ENCODE measurements at regions not wholly inside any gene's neighbourhood (a gene's known extent, or its start where the extent isn't known, plus 50 kb on each side); places are given as distances from the start of the nearest gene placed in this dataset.

GRCh38 chrX:133474574-133474973 lies 59.3 kb upstream of the GPC4 start:
- Mint-ChIP-seq H3K27ac (no peak overlapping the region), H3K4me3 (no peak overlapping the region), H3K9me3 (no peaks in the 10 kb centered on the region), H3K36me3 (ENCODE audit: insufficient read depth in 1 of 3, low read depth in 3 of 3) (peaks cover 0 to 4% (median 0%) of the 10 kb centered on the region in 3 experiments; a peak in 1 of 7 replicates), H3K27me3 (ENCODE audit: low read depth) (0 out of 2 replicates have a peak, but pooled peaks cover 2% of the 10 kb centered on the region), H3K4me1 (peaks cover 16 to 18% of the 10 kb centered on the region in 2 experiments)
- Histone ChIP-seq H2BK5ac (ENCODE audit: insufficient read length, low read length) (no peak overlapping the region), H4K5ac (ENCODE audit: insufficient read length, low read depth, low read length) (no peak overlapping the region), H3K9ac (ENCODE audit: extremely low read depth, insufficient read length, low read length) (no peak overlapping the region), H3K79me2 (ENCODE audit: insufficient read depth, low read length) (no peaks in the 10 kb centered on the region), H4K91ac (ENCODE audit: insufficient read length, low read depth, low read length) (no peak overlapping the region), H3K27me3 (ENCODE audit: insufficient read depth, low read length) (no peaks in the 10 kb centered on the region), H4K8ac (replicated peaks; ENCODE audit: insufficient read length, low read depth, low read length) (no peak overlapping the region), H3K4me1 (ENCODE audit: insufficient read depth, low read length) (no peaks in the 10 kb centered on the region), H3K56ac (ENCODE audit: insufficient read length, low read depth, low read length) (no peak overlapping the region), H3T11ph (ENCODE audit: low read length) (no peak overlapping the region), H2AFZ (ENCODE audit: low read length) (no peak overlapping the region), H3K79me1 (ENCODE audit: insufficient read depth, low read depth, low read length, poor library complexity, severe bottlenecking) (no peaks in the 10 kb centered on the region), H2BK120ac (ENCODE audit: low read depth, low read length, poor library complexity, severe bottlenecking) (no peak overlapping the region), H3K14ac (ENCODE audit: insufficient read depth, low read length) (no peak overlapping the region), H3K9me3 (ENCODE audit: control insufficient read depth, low read depth, low read length) (no peaks in the 10 kb centered on the region), H3K27ac (ENCODE audit: insufficient read length, low read depth, low read length) (no peak overlapping the region), H3K4me2 (ENCODE audit: insufficient read depth, insufficient read length, low read length) (no peak overlapping the region), H3K4ac (ENCODE audit: low read depth, low read length) (no peak overlapping the region), H2BK20ac (ENCODE audit: low read depth, low read length, poor library complexity, severe bottlenecking) (no peak overlapping the region), H2BK12ac (ENCODE audit: insufficient read length, low read depth, low read length) (no peak overlapping the region), H2BK15ac (ENCODE audit: low read depth, low read length) (no peak overlapping the region), H3K18ac (ENCODE audit: insufficient read length, low read depth, low read length) (no peak overlapping the region), H4K20me1 (ENCODE audit: control insufficient read depth, insufficient read depth, insufficient read length) (no peaks in the 10 kb centered on the region), H2AK5ac (ENCODE audit: insufficient read length, low read length) (no peak overlapping the region), H3K23me2 (ENCODE audit: insufficient read length, low read depth, low read length, poor library complexity, severe bottlenecking) (no peaks in the 10 kb centered on the region), H3K23ac (ENCODE audit: insufficient read length, low read depth, low read length) (no peak overlapping the region)
- WGBS (ENCODE audit: extremely low coverage, insufficient read length, low lambda C conversion rate): no CpG with 5 or more reads among the region's 4 CpGs
- TF ChIP-seq, protein P1, sequence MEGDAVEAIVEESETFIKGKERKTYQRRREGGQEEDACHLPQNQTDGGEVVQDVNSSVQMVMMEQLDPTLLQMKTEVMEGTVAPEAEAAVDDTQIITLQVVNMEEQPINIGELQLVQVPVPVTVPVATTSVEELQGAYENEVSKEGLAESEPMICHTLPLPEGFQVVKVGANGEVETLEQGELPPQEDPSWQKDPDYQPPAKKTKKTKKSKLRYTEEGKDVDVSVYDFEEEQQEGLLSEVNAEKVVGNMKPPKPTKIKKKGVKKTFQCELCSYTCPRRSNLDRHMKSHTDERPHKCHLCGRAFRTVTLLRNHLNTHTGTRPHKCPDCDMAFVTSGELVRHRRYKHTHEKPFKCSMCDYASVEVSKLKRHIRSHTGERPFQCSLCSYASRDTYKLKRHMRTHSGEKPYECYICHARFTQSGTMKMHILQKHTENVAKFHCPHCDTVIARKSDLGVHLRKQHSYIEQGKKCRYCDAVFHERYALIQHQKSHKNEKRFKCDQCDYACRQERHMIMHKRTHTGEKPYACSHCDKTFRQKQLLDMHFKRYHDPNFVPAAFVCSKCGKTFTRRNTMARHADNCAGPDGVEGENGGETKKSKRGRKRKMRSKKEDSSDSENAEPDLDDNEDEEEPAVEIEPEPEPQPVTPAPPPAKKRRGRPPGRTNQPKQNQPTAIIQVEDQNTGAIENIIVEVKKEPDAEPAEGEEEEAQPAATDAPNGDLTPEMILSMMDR (conservative IDR thresholded peaks at IDR 0.05): no peak
- no peak for DNase-seq

Measured in H9 (cell line).